ENCODE measurements at regions not wholly inside any gene's neighbourhood (a gene's known extent, or its start where the extent isn't known, plus 50 kb on each side); places are given as distances from the start of the nearest gene placed in this dataset.

DNA sequence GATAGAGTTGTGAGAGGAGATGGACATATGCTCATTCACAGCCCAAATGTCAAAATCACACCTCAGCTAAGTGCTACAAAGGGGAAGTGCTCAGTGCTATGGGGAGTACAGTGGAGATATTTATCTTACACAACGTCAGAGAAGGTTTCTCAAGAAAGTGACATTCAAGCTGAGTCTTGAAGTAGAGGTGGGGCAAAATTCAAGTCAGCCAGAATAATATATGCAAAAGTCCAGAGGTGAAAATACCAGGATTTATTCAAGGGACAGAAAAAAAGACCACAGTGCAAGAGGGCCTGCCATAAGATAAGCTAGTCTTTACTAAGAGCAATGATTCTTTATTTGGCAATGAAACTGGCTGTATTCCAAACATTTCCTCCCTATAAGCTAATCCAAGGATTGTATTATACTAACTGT, 327.8 kb upstream of the PIK3R1 start:
- no peak overlapping the region for H3K27ac ChIP-seq (ENCODE audit: low read depth in 2 of 2, low read length in 2 of 2)
- no peaks in the 10 kb centered on the region for H3K27me3 ChIP-seq (ENCODE audit: control insufficient read depth, insufficient read depth, low read length)
- intact Hi-C loops (cut with DNase I), result no loop called here
- TF ChIP-seq, protein P1, sequence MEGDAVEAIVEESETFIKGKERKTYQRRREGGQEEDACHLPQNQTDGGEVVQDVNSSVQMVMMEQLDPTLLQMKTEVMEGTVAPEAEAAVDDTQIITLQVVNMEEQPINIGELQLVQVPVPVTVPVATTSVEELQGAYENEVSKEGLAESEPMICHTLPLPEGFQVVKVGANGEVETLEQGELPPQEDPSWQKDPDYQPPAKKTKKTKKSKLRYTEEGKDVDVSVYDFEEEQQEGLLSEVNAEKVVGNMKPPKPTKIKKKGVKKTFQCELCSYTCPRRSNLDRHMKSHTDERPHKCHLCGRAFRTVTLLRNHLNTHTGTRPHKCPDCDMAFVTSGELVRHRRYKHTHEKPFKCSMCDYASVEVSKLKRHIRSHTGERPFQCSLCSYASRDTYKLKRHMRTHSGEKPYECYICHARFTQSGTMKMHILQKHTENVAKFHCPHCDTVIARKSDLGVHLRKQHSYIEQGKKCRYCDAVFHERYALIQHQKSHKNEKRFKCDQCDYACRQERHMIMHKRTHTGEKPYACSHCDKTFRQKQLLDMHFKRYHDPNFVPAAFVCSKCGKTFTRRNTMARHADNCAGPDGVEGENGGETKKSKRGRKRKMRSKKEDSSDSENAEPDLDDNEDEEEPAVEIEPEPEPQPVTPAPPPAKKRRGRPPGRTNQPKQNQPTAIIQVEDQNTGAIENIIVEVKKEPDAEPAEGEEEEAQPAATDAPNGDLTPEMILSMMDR (IDR thresholded peaks at IDR 0.05; ENCODE audit: borderline replicate concordance, extremely low read depth, insufficient read depth), result no peak
- no peaks in the 10 kb centered on the region for H3K4me1 ChIP-seq (ENCODE audit: control insufficient read depth in 2 of 3, insufficient read depth in 2 of 3, low read depth in 1 of 3, low read length in 3 of 3)
- no peaks in the 10 kb centered on the region for H3K36me3 ChIP-seq (ENCODE audit: control insufficient read depth in 2 of 3, insufficient read depth in 3 of 3, low read length in 3 of 3)
- H3K9ac ChIP-seq (ENCODE audit: low read length in 3 of 3), result no peak overlapping the region
- H3K4me3 ChIP-seq (ENCODE audit: low read length in 3 of 3), result no peak overlapping the region
- no peaks in the 10 kb centered on the region for H3K9me3 ChIP-seq (ENCODE audit: control insufficient read depth in 2 of 3, insufficient read depth in 1 of 3, low read length in 3 of 3)
- DNase-seq (no peak), FAIRE-seq (no peak)

DNA sequence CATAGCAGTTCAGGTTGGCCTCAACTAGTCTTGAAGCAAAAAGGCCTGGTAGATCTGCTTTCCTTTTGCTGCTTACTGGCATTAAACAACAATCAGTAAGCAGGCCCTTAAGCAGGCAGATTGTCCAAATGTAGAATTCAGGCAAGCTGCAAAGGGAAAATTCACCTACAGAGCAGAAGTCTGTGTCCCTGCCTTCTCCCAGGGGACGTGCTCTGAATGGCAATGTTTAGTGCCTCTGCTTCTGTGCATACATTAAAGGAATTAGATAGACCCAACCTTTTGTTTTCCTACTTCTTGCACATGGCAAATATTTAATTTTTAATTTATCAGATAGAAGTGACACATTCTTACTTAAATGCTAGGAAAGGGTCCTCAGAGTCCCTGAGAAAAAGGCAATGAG, 328.8 kb upstream of the PIK3R1 start:
- FAIRE-seq (no peak), DNase-seq (peak in 1 of 5 donors; percentile 33)
- no peaks in the 10 kb centered on the region for H3K4me1 ChIP-seq (ENCODE audit: control insufficient read depth in 2 of 3, insufficient read depth in 2 of 3, low read depth in 1 of 3, low read length in 3 of 3)
- no peaks in the 10 kb centered on the region for H3K27me3 ChIP-seq (ENCODE audit: control insufficient read depth, insufficient read depth, low read length)
- H3K9me3 ChIP-seq (ENCODE audit: control insufficient read depth in 2 of 3, insufficient read depth in 1 of 3, low read length in 3 of 3), result no peaks in the 10 kb centered on the region
- intact Hi-C loops (cut with DNase I), result no loop called here
- TF ChIP-seq, protein P1 (IDR thresholded peaks at IDR 0.05; ENCODE audit: borderline replicate concordance, extremely low read depth, insufficient read depth), result no peak
- no peak overlapping the region for H3K9ac ChIP-seq (ENCODE audit: low read length in 3 of 3)
- H3K4me3 ChIP-seq (ENCODE audit: low read length in 3 of 3), result no peak overlapping the region
- no peak overlapping the region for H3K27ac ChIP-seq (ENCODE audit: low read depth in 2 of 2, low read length in 2 of 2)
- no peaks in the 10 kb centered on the region for H3K36me3 ChIP-seq (ENCODE audit: control insufficient read depth in 2 of 3, insufficient read depth in 3 of 3, low read length in 3 of 3)

DNA sequence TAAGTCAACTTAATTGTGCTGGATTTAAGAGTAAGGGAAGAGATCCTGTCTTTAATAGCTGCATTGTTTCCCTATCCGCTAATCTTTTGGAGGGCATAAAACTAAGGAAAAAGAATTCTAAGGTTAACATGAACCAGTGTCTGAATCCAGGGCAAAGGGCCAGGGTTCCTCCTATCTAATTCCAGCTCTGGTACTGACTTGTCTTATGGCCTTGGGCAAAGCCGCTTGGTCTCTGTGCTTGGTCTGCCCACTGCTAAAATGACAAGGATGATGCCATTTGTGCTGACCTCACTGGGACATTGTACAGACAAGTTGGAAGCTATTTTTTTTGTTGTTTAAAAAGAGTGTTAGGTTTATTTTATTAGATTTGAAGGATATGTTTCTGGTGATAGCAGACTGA, 334.7 kb upstream of the PIK3R1 start:
- no peak for FAIRE-seq
- intact Hi-C loops (cut with DNase I), result no loop called here
- Histone ChIP-seq H3K27me3 (ENCODE audit: control insufficient read depth, insufficient read depth, low read length) (no peaks in the 10 kb centered on the region), H3K27ac (ENCODE audit: low read depth in 2 of 2, low read length in 2 of 2) (no peak overlapping the region), H3K4me3 (ENCODE audit: low read length in 3 of 3) (no peak overlapping the region), H3K9ac (ENCODE audit: low read length in 3 of 3) (no peak overlapping the region), H3K9me3 (ENCODE audit: control insufficient read depth in 2 of 3, insufficient read depth in 1 of 3, low read length in 3 of 3) (no peaks in the 10 kb centered on the region), H3K36me3 (ENCODE audit: control insufficient read depth in 2 of 3, insufficient read depth in 3 of 3, low read length in 3 of 3) (no peaks in the 10 kb centered on the region), H3K4me1 (ENCODE audit: control insufficient read depth in 2 of 3, insufficient read depth in 2 of 3, low read depth in 1 of 3, low read length in 3 of 3) (no peaks in the 10 kb centered on the region)
- TF ChIP-seq, protein P1 (IDR thresholded peaks at IDR 0.05; ENCODE audit: borderline replicate concordance, extremely low read depth, insufficient read depth), result no peak
- no peak for DNase-seq

DNA sequence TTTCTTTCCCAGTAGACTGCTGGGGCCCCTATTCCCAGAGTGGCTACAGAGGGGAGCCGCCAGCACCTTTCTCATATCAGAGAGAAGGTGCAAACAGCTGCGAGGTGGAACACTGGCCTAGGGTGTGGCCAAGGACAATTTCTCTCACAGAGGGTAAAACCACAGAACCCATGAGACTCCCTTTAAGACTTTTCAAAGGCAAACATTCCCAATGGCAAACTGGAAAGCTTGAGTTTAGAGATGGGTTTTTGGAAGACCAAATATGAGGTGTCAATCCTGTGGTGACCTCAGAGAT, 335.1 kb upstream of the PIK3R1 start:
- Histone ChIP-seq H3K27ac (ENCODE audit: low read depth in 2 of 2, low read length in 2 of 2) (no peak overlapping the region), H3K27me3 (ENCODE audit: control insufficient read depth, insufficient read depth, low read length) (no peaks in the 10 kb centered on the region), H3K4me3 (ENCODE audit: low read length in 3 of 3) (no peak overlapping the region), H3K9ac (ENCODE audit: low read length in 3 of 3) (no peak overlapping the region), H3K9me3 (ENCODE audit: control insufficient read depth in 2 of 3, insufficient read depth in 1 of 3, low read length in 3 of 3) (no peaks in the 10 kb centered on the region), H3K4me1 (ENCODE audit: control insufficient read depth in 2 of 3, insufficient read depth in 2 of 3, low read depth in 1 of 3, low read length in 3 of 3) (no peaks in the 10 kb centered on the region), H3K36me3 (ENCODE audit: control insufficient read depth in 2 of 3, insufficient read depth in 3 of 3, low read length in 3 of 3) (no peaks in the 10 kb centered on the region)
- DNase-seq (no peak), FAIRE-seq (no peak)
- TF ChIP-seq, protein P1 (IDR thresholded peaks at IDR 0.05; ENCODE audit: borderline replicate concordance, extremely low read depth, insufficient read depth), result no peak
- intact Hi-C loops (cut with DNase I), result no loop called here

All from kidney (tissue), 13 donors.